Gastroesophageal sphincter (tissue), 3 donors: ENCODE measurements at regions not wholly inside any gene's neighbourhood (a gene's known extent, or its start where the extent isn't known, plus 50 kb on each side); places are given as distances from the start of the nearest gene placed in this dataset.

Experiments
- CTCF ChIP-seq, 4 experiments: fragments of 200-600 bp in 2 of 4; fragments of 450-650 bp in 2 of 4; sonication (generic) in 1 of 4; IDR thresholded peaks; one replicate each; pipeline ENCODE4 v1.5.1; 2017 to 2019; ENCODE audit warnings: antibody characterized with exemption in 4 of 4, mild to moderate bottlenecking in 2 of 4, moderate library complexity in 2 of 4
- EP300 ChIP-seq: sonication (generic); formaldehyde crosslinking; IDR thresholded peaks from one replicate; pipeline ENCODE4 v1.6.1; 2017; ENCODE audit warnings: antibody characterized with exemption, mild to moderate bottlenecking
- POLR2A ChIP-seq, 2 donors: fragments of 450-650 bp; IDR thresholded peaks; one replicate each; pipeline ENCODE4 v1.6.1; 2017; ENCODE audit warnings: antibody characterized with exemption in 2 of 2, mild to moderate bottlenecking in 2 of 2, moderate library complexity in 1 of 2
- POLR2AphosphoS5 ChIP-seq: sonication (generic); formaldehyde crosslinking; IDR thresholded peaks from one replicate; pipeline ENCODE4 v1.6.1; 2017; ENCODE audit warnings: antibody characterized with exemption

DNA sequence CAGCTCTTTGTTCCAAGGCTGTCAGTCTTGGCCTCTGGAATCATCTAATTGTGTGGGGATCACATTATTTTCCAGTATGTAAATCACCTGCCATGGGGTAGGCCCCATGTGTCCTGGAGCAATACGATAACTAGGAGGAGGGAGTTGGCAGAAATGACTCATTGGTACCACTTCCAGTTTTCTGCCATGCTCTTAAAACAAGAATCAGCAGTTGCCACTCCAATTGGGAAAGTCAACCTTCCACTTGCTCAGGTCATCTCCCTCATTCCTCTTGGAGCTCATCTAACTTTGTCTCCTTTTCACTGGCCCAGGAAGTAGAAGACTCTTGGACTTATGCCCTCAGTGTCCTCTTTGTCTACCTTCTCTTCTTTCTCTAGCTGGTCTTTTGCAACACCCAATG lies 487.0 kb downstream of the SLC4A3 start:
- TF ChIP-seq CTCF (IDR thresholded peaks at IDR 0.05) (no peak), POLR2AphosphoS5 (no peak), EP300 (no peak), POLR2A (IDR thresholded peaks at IDR 0.05) (no peak)
